NCI-H1436 treated with DMSO at 0.1 percent for 48 hours (cell line): ENCODE measurements at regions not wholly inside any gene's neighbourhood (a gene's known extent, or its start where the extent isn't known, plus 50 kb on each side); places are given as distances from the start of the nearest gene placed in this dataset.

Source experiments
- DNase-seq: peaks from one replicate; lab custom pipeline; 2025; lab: John Stamatoyannopoulos, UW

DNA sequence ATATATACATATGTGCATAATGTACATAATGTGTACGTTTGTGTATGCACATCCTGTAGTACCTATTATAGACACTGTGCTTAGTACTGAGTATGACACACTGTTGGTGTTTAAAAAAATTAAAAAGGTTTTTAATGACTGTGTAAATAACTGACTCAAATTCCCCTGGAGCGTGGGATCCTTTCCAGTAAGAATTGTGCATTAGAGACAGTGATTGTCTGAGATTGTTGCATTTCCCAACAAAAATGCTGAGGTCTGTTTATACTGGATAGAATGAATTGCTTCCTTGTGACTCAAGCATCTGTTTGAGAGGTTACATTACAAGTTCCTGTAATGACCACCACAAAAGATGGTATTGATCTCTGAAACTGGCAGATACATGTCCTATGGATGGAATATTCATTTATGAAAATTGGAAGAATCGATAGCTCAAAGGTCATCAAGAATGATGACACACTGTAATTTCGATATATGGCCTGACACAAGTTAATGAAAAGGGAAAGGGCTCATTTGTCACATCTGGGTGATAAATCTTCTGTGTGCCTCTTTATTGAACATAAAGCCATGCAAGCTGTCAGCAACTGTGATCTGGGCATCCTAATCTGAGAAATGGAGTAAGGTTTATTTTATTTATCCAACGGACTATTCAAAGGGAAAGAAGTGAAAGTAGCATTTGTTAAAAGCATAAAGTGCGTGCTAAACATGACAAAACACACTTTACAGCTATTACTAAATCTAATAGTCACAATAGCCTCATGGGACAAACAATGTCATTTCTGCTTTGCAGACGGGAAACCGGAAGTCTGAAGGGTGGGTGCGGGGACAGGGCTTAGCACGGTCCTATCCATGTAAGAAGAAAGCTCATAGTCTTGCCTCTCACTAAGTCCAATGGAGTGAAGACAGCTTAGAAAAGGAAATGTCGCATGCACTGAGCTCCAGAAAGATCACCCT, 228.8 kb downstream of the CDH11 start:
- DNase-seq: no peak

GRCh38 chr16:64889446-64889845, 232.4 kb downstream of the CDH11 start:
- DNase-seq: no peak

DNA sequence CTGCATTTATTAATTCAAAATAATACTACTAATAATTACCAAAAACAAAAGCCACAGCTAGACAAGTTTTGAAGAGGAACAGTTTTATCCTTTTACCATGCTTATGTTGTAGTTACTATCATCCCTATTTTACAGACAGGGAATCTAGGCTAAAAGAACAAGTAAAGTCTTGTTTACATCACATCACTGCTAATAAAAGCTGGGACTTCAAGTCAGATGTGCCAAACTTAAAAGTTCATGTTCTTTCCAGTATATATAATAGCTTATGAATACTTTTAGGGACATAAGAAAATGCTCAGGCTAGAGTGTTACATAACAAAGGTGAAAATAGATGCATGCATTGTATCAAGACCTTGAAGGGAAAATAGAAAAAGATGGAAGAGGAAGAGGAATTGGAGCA, 234.2 kb downstream of the CDH11 start:
- no peak for DNase-seq

GRCh38 chr16:64882078-64882784, 239.6 kb downstream of the CDH11 start:
- DNase-seq: no peak

DNA sequence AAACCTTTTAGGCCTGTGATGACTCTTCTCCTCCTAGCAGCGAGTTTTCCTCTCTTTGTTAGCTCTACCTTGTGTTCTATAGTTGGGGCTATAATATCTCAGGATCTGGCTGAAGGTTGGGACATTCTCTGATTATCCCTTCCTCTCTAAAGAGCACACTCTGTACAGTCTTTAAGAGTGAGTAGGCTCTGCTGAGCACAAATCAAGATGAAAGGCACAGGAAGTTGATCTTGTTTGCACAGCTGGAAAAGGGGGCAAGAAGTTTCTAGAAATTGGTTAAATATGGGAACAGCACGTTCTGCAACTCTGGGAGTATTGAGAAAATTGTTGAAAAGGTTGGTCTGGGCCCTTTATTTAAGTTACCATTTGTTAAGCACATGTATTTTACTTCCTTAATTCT, 240.9 kb downstream of the CDH11 start:
- DNase-seq: no peak

- DNase-seq: no peak
Observed at GRCh38 chr16:64880006-64880405, 241.9 kb downstream of the CDH11 start.

- no peak for DNase-seq
Observed at GRCh38 chr16:64878940-64879339, 242.9 kb downstream of the CDH11 start.

GRCh38 chr16:64872101-64872500, 249.8 kb downstream of the CDH11 start:
- DNase-seq: no peak

DNA sequence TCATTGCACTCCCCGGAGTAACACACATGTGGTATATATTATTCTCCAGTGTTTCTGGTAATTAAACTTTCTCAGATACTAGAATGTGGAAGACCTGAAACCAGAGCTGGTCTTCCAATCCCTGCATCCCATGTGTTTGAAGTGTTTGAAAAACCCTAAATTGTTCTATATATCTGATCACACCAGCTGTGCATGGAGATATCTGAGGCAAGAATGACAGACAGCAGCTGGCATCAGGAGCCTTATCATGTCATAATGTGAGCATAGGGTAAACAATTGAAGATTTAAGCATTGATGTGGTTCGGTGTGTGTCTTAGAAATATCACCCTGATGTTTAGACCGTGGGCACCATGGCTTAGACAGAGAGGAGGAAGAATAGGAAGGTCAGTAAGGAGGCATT, 251.0 kb downstream of the CDH11 start:
- no peak for DNase-seq

DNA sequence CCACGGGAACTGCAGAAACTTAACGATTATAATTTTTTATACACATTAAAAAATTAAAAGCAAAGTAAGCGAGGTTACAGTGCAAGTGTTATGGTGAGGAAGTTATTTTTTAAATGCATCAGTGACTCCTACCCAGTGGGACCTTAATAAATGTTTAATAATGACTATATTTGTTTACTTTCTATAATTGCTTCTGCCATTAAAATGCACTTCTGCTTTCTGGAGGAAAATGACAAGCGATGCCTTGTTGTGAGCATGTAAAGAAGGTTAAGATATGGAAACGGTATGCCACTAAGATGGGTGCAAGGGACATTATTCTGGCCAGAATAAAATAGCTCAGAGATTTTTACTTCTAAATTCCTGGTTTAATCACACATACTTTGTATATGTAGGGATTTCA, 252.1 kb downstream of the CDH11 start:
- no peak for DNase-seq

GRCh38 chr16:64866021-64866420, 255.8 kb downstream of the CDH11 start:
- no peak for DNase-seq

GRCh38 chr16:64865069-64865696, 256.7 kb downstream of the CDH11 start:
- no peak for DNase-seq

DNA sequence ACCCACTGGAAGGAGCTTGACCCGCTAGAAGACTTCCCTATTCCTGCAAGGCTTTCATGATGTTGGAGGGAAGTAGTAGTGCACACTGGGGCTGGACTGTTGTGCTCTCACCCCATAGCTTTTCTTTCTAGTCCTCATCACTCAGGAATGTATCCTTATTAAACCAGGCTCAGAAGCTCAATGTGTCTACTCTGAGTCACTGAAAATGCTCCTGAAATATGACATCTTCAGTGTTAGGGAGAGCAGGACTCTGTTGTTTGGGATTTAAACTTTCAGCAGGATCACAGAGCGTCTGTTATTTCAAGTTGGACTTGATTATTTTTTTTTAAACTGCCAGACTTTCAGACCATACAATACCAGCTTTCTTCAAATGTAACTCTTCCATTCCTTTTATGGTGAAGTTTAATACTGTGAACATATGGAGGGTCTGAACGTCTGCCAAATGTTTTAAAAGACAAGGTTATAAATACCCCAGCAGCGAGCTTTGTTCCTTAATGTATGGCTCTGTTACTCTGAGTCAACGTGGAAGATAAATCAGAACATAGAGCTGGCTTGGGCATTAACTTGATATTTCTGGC, 257.5 kb downstream of the CDH11 start:
- no peak for DNase-seq

GRCh38 chr16:64858076-64858475, 263.8 kb downstream of the CDH11 start:
- DNase-seq: no peak

DNA sequence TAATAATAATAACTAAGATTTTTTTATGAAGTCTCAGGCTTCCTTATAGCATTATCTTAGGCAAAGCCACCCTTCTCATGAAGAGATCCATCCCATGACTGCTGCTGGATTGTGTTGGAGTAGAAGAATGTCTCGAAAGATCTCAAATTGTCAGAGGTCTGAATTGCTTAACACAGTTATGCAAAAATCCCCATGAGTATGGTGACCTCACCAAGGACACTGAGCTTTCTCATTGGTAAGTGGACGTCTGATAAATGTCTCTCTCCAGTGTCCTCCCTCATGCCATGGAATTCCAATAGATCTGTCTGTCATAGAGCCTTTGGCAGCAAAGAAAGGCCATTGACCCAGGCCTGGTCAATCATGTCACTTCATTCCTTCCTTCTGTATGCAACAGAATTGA, 264.5 kb downstream of the CDH11 start:
- no peak for DNase-seq

- no peak for DNase-seq
Observed at GRCh38 chr16:64853551-64853950, 268.3 kb downstream of the CDH11 start.

DNA sequence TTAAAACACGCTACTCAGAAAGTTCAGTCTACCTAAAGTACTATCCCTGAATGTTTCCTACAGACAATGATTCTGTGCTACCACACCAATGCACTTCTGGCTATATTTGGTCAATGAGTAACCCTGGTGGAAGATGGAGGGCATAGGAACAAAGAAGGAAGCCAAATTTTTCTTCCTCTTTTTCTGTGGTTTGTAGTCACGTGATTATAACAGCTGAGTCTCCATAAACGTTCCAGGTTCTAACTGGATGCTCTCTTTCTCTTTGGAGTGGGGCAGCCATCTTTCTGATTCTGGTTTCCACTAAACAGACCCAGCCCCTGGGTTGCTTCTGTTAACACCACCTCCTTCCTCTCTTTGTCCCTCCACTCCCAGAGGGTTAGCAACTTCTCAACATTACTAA, 274.9 kb downstream of the CDH11 start:
- no peak for DNase-seq

DNA sequence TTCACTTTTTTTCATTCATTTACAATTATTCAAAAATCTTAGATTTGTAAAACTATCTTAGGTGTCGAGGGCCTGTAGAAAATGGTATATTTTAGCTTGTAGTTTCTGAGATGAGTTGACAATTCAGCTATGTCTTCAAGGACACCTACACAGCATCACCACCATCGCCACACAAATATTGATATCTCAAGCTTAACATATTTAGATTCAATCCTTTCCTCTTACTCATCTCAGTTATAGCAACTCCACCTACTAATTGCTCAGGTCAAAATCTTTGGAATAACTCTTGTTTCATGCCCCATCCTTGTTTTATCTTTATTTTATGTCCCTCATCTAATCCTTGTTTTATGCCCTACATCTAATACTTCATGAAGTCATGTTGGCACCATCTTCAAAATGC, 276.8 kb downstream of the CDH11 start:
- DNase-seq: no peak

DNA sequence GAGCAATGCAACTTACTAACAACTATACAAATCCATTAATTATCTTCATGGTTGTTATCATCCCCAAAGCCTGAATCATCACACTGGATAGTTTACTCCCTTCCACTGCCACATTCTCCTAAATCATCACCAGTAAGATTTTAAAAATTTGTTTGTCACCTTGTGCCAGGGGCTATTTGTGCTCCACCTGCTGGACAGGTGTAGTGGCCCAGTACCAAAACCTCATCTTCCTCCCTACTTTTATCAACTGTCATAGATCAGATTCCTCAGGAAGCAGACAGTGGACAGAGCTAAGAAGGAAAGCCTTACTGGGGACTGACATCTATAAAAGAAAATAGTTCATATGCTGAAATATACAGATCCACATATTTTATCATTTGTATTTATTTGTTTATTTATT, 280.4 kb downstream of the CDH11 start:
- no peak for DNase-seq

GRCh38 chr16:64841071-64841470, 280.8 kb downstream of the CDH11 start:
- no peak for DNase-seq

GRCh38 chr16:64830653-64831052, 291.2 kb downstream of the CDH11 start:
- no peak for DNase-seq

- no peak for DNase-seq
Observed at GRCh38 chr16:64829678-64830077, 292.2 kb downstream of the CDH11 start.

DNA sequence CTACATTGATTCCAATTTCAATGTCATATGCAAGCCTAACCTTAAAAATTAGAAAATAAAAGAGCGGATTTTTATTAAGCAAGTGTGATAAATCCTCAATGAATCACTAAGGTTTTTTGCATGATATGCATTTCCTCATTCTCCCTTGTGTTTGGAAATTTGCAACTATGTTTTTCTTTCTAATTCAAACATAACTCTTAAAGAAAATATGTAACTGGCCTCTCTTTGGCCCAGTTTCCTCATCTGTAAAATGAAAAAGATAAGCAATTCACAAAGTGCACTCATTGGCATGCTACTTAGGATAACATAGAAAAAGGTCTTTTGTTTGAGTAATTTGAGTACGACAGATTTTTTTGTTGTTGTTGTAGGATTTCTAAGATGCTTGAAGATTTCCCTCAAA, 295.5 kb downstream of the CDH11 start:
- no peak for DNase-seq
